ENCODE measurements at regions not wholly inside any gene's neighbourhood (a gene's known extent, or its start where the extent isn't known, plus 50 kb on each side); places are given as distances from the start of the nearest gene placed in this dataset.

GRCh38 chr5:120039111-120039510 is 409.8 kb downstream of the FAM170A start:
- dilution Hi-C loops (cut with HindIII; ENCODE audit: low sequenced_read_pairs, unreplicated experiment) = no loop called here
- in situ Hi-C loops (cut with MboI; ENCODE audit: low sequenced_read_pairs) = no loop called here
- Histone ChIP-seq H3K36me3 (ENCODE audit: control insufficient read depth, insufficient read depth, low read length) (no peaks in the 10 kb centered on the region), H4K20me1 (ENCODE audit: insufficient read depth, low read length) (no peaks in the 10 kb centered on the region), H3K9me3 (ENCODE audit: control insufficient read depth, insufficient read depth, low read length) (no peaks in the 10 kb centered on the region), H3K18ac (ENCODE audit: low read depth, low read length) (no peak overlapping the region), H4K5ac (ENCODE audit: low read depth, low read length) (no peak overlapping the region), H3K27ac (ENCODE audit: insufficient read depth, low read length) (no peak overlapping the region), H3K23ac (ENCODE audit: low read depth, low read length) (no peak overlapping the region), H2BK15ac (ENCODE audit: low read depth, low read length) (no peak overlapping the region), H3K4me1 (ENCODE audit: control insufficient read depth, insufficient read depth, low read length) (no peaks in the 10 kb centered on the region), H3K14ac (replicated peaks; ENCODE audit: low read depth, low read length) (no peak overlapping the region), H3K56ac (ENCODE audit: extremely low read depth, insufficient read depth, low read length) (no peak overlapping the region), H2AK5ac (ENCODE audit: low read depth, low read length) (no peak overlapping the region), H3K27me3 (ENCODE audit: control insufficient read depth, insufficient read depth, low read length) (no peaks in the 10 kb centered on the region), H2AFZ (replicated peaks; ENCODE audit: low read length, poor library complexity) (no peak overlapping the region), H3K4me2 (ENCODE audit: low read depth, low read length) (no peak overlapping the region), H3K9me1 (ENCODE audit: insufficient read depth, low read length) (no peaks in the 10 kb centered on the region), H2BK20ac (ENCODE audit: low read depth, low read length) (no peak overlapping the region), H3K79me1 (ENCODE audit: low read depth in 1 of 2, low read length in 2 of 2) (no peaks in the 10 kb centered on the region), H2AK9ac (replicated peaks; ENCODE audit: low read depth, low read length, poor library complexity) (no peak overlapping the region), H3K9ac (ENCODE audit: low read depth, low read length) (no peak overlapping the region), H2BK120ac (ENCODE audit: low read depth, low read length) (no peak overlapping the region), H3K4me3 (ENCODE audit: insufficient read depth, low read depth, low read length) (no peak overlapping the region), H2BK5ac (ENCODE audit: low read depth, low read length, poor library complexity, severe bottlenecking) (no peak overlapping the region), H4K91ac (ENCODE audit: insufficient read depth, low read depth, low read length) (no peak overlapping the region), H3K4ac (ENCODE audit: low read depth, low read length) (no peak overlapping the region), H4K8ac (ENCODE audit: low read depth in 2 of 2, low read length in 2 of 2) (no peak overlapping the region)
- ChIA-PET CTCF (no interaction called here), POLR2A (ENCODE audit: unreplicated experiment) (no interaction called here)
- intact Hi-C loops (cut with micrococcal nuclease) = loop anchor here (10.0 kb wide), 1 partner anchor 554 kb away; no protein-coding TSS in a partner anchor
- WGBS, 2 experiments (ENCODE audit: extremely low coverage in 2 of 2, insufficient read length in 1 of 2) = no CpG with 5 or more reads among the region's 3 CpGs
- BruUV-seq (replicated peaks) = no TSS peak
- DNase-seq (no peak), ATAC-seq (ENCODE audit: low read depth) (no peak)
- TF ChIP-seq BHLHE40 (IDR thresholded peaks at IDR 0.05; ENCODE audit: low read depth, low read length) (no peak), RFX5 (IDR thresholded peaks at IDR 0.05; ENCODE audit: low read depth, low read length) (no peak)
